ENCODE measurements at regions not wholly inside any gene's neighbourhood (a gene's known extent, or its start where the extent isn't known, plus 50 kb on each side); places are given as distances from the start of the nearest gene placed in this dataset.

DNA sequence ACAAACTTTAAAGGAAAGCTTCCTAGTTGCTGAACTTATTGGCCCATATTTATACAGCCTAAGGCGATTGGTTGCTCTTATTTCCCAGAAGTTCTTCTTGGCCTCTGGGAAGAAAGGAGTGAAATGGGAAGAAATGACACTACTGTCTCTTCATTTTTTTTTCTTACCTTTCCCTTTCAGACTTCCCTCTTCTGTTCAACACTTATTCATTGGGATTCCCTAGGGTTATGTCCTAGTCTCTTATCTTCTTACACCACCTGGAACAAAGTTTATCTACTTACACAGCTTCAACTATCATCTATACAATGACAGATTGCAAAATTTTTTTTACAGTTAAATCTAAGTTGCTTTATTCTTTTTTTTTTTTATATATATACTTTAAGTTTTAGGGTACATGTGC, 68.0 kb downstream of the SNX12 start:
- Histone ChIP-seq H3K27ac (no peak overlapping the region), H3K4me3 (no peak overlapping the region), H3K4me1 (no peaks in the 10 kb centered on the region), H3K36me3 (no peaks in the 10 kb centered on the region), H3K27me3 (peaks cover 0 to 22% (median 0%) of the 10 kb centered on the region in 7 donors), H3K9me3 (no peaks in the 10 kb centered on the region)
- ATAC-seq (no peak), DNase-seq (no peak)
- 82 to 89% methylated on average over 1 of the region's 1 CpG for WGBS, 2 donors
- TF ChIP-seq, protein P1, sequence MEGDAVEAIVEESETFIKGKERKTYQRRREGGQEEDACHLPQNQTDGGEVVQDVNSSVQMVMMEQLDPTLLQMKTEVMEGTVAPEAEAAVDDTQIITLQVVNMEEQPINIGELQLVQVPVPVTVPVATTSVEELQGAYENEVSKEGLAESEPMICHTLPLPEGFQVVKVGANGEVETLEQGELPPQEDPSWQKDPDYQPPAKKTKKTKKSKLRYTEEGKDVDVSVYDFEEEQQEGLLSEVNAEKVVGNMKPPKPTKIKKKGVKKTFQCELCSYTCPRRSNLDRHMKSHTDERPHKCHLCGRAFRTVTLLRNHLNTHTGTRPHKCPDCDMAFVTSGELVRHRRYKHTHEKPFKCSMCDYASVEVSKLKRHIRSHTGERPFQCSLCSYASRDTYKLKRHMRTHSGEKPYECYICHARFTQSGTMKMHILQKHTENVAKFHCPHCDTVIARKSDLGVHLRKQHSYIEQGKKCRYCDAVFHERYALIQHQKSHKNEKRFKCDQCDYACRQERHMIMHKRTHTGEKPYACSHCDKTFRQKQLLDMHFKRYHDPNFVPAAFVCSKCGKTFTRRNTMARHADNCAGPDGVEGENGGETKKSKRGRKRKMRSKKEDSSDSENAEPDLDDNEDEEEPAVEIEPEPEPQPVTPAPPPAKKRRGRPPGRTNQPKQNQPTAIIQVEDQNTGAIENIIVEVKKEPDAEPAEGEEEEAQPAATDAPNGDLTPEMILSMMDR (IDR thresholded peaks at IDR 0.05) = no peak
- intact Hi-C loops (cut with DNase I) = no loop called here

DNA sequence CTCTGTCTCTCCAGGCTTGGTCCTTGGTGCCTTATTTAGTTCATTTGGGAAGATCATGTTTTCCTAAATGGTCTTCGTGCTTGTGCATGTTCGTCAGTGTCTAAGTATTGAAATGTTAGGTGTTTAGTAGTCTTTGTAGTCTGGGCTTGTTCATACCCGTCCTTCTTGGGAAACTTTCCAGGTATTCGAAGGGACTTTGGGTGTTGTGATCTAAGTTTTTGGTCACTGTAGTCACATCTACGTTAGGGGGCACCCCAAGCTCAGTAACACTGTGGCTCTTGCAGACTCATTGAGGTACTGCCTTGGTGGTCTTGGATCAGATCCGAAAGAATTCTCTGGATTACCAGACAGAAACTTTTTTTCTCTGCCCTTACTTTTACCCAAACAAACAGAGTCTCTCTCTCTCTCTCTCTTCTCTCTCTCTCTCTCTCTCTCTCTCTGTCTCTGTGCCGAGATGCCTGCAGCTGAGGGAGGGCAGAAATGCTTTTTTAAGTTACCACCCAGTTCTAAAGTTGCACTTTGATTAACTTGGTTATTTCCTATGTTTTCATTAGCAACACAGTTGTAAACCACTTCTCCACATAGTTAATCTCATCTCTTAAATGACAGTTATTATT, 67.6 kb upstream of the SLC7A3 start:
- 7 to 15% methylated on average over 7 of the region's 7 CpGs for WGBS, 2 donors
- peaks cover 0 to 9% (median 0%) of the 10 kb centered on the region in 11 donors for H3K9me3 ChIP-seq
- DNase-seq = peak in 1 of 2 donors; percentile 10
- intact Hi-C loops (cut with DNase I) = loop anchor here in 3 of 10 donors (2.0 to 10.0 kb wide), 3 partner anchors 176 to 180 kb away; no protein-coding TSS in a partner anchor
- H3K27me3 ChIP-seq = peaks cover 0 to 11% (median 0%) of the 10 kb centered on the region in 7 donors
- H3K4me1 ChIP-seq = no peaks in the 10 kb centered on the region
- no peak overlapping the region for H3K4me3 ChIP-seq
- no peak overlapping the region for H3K27ac ChIP-seq
- H3K36me3 ChIP-seq = no peaks in the 10 kb centered on the region
- ATAC-seq = no peak
- TF ChIP-seq, protein P1 (IDR thresholded peaks at IDR 0.05) = peak in 4 of 9 donors; percentile 16 to 44 (median 30)

GRCh38 chrX:70995338-70995737, 64.4 kb upstream of the SLC7A3 start:
- intact Hi-C loops (cut with DNase I) = loop anchor here in 2 of 10 donors (5.0 to 10.0 kb wide), 2 partner anchors 179 to 182 kb away; no protein-coding TSS in a partner anchor
- H3K36me3 ChIP-seq = no peaks in the 10 kb centered on the region
- no peak overlapping the region for H3K4me3 ChIP-seq
- H3K27ac ChIP-seq = no peak overlapping the region
- ATAC-seq = no peak
- no peaks in the 10 kb centered on the region for H3K4me1 ChIP-seq
- 92 to 98% methylated on average over 5 of the region's 5 CpGs for WGBS, 2 donors
- H3K9me3 ChIP-seq = peaks cover 0 to 26% (median 6%) of the 10 kb centered on the region in 11 donors
- DNase-seq = no peak
- TF ChIP-seq, protein P1 (IDR thresholded peaks at IDR 0.05) = no peak
- H3K27me3 ChIP-seq = peaks cover 0 to 11% (median 0%) of the 10 kb centered on the region in 7 donors

GRCh38 chrX:70988425-70988824, 57.5 kb upstream of the SLC7A3 start:
- ATAC-seq (no peak), DNase-seq (no peak)
- WGBS, 2 donors = 95 to 98% methylated on average over 7 of the region's 7 CpGs
- Histone ChIP-seq H3K27me3 (peaks cover 0 to 3% (median 0%) of the 10 kb centered on the region in 7 donors), H3K27ac (no peak overlapping the region), H3K4me3 (no peak overlapping the region), H3K36me3 (no peaks in the 10 kb centered on the region), H3K9me3 (peaks cover 0 to 16% (median 6%) of the 10 kb centered on the region in 11 donors), H3K4me1 (no peaks in the 10 kb centered on the region)
- TF ChIP-seq, protein P1 (IDR thresholded peaks at IDR 0.05) = no peak
- intact Hi-C loops (cut with DNase I) = no loop called here
